ENCODE measurements at regions not wholly inside any gene's neighbourhood (a gene's known extent, or its start where the extent isn't known, plus 50 kb on each side); places are given as distances from the start of the nearest gene placed in this dataset.

DNA sequence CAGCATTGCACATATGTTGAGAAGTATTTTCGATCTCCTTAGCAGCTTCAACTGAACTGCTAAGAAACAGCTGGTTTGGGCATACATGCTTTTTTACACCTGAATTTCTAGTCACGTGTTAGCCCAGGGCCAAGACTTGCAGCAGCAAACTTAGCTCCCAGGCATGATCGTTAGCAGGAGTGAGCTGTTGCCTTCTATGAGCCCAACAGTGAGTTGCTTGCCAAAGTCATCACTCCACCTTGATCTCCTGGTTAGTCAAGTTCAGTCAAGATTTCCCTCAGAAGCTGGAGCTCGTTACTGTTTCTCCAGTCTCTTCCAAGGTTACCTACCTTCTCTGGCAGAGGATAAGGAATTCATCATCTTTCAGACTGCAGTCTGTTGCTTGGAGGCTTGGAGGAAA lies 100.4 kb upstream of the SEMA6D start:
- DNase-seq, result no peak

DNA sequence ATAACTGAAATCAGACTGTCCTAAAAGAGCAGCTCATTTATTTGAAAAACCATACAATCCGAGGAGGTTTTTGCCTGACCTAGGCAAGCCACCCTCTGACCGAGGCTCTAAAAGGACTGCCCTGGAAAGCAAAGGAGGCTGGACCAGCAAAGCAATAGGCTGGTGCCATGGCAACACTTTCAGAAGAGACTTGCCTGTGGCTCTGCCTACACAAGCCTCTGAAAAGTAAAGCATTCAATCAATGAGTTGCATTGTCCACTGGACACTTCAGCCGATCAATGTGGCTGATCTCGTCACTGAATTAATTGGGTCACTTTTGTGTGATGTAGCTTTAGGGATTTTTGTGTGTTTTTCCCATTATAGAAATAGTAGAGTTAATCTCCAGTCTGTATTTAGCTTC lies 99.1 kb upstream of the SEMA6D start:
- no peak for DNase-seq

DNA sequence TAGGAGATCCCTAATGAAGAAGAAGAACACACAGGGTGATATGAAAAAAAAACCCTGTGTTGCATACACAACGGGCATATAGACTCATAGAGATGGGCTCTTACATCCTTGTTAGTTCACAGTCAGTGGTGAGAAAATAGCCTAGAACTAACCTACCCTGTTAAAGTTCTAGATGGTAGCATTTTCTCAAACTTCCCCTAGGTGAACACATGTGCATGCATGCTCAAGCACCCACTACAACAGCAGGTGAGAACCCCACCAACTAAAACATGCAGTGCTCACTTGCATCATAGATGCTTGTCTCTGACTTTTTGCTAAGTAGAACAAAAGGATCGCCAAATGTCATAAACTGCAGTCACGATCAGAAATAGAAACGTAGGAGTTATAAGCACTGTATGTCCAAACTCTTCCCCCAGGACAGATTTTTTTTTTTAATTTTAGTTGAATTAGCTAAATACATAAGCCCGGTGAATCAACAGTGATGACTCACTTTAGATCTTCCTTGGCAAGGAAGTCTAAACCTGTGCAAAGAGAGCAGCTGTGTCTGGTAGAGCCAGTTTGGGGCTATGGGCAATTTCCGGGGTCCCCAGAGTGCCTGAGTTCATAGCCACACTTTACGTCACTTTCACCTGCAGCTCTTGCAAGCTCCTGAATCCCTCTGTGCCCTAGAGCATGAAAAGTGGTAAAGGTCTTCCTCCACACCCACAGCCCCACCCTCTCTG lies 96.2 kb upstream of the SEMA6D start:
- no peak for DNase-seq

DNA sequence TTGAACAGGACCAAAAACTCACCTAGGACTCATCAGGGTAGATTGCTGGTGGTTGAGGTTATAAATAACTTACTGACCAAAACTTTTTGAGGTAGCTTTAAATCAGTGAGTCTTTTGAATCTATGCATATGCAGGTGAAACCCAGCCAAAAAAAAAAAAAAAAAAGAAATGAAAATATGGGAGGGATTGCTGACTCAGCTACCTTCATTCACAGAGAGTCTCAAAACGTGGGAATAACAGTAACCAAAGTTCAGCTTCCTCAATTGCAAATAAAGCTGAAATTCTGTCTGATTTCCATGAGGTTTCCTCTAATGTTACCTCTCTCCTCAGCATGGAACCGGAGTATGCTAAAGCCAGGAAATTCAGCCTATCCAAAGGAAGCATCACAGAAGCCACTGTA lies 95.2 kb upstream of the SEMA6D start:
- no peak for DNase-seq

DNA sequence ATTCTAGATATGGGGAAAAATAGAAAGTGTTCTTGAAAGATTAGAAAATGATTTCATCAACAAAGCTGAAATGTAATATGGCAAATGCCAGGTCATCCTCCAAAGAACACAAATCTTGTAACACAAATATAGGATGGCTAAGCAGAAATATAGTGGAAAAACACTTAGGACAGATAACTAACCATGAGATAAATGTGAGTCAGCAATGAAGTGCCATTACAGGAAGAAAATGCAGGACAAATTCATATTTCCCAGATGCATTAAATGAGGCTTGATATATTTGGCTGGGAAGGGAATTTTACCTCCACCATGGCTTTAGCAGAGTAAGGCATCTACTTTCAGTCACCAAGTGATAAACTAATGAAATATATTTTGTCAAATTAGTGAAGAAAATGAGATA lies 92.8 kb upstream of the SEMA6D start:
- DNase-seq, result no peak

DNA sequence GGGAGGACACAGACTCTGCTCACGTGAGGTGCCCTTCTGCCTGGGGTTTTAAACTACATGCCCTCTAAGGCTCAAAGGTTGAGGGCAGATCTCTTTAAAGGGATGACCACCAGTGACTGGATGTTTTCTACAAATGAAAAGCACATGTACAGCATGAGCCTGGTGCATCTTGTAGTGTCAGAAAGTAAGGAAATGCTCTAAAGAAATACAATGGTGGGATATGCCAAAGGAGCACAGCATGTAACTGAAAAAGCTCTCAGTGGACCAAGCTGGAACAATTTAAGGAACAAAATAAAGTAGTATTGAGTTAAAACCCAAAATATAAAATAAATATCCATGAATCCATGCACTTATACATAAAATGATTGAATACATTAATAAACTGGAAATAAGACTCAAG lies 78.3 kb upstream of the SEMA6D start:
- DNase-seq, result no peak

DNA sequence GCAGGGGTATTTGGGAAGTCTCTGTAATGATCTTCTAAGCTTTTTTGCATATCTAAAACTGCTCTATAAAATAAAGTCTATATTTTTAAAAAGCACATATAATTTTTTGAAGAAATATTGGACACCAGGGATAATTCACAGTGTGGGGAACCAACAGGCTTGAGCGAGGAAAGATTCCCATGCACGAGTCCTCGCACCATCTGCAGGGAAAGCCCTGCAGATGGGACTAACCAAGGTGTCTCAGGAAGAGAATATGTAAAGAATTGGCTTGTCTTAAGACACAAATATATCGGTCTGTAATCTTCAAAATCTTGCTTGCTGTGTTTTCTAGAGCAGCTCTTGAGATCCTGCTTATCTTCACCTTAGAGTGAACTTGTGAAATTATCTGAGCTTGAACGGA lies 77.2 kb upstream of the SEMA6D start:
- DNase-seq, result no peak

DNA sequence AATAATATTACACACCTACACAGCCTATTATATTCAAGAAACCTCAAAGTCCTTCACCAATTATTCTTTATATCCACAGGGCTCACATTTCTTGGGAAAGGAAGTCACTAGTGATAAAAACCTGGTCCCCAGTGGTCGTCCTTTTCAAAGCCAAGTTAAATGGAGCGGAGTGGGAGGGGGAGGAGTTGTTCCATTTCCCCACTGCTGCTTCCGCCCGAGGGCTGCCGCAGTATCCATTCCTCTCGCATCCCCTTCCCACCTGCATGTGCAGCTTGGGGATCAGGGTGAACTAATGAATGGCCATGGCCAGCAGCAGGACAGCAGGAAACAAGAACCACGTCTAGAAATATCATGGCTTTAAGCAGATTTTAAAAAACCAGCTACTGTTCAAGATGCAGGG lies 76.4 kb upstream of the SEMA6D start:
- DNase-seq, result no peak

DNA sequence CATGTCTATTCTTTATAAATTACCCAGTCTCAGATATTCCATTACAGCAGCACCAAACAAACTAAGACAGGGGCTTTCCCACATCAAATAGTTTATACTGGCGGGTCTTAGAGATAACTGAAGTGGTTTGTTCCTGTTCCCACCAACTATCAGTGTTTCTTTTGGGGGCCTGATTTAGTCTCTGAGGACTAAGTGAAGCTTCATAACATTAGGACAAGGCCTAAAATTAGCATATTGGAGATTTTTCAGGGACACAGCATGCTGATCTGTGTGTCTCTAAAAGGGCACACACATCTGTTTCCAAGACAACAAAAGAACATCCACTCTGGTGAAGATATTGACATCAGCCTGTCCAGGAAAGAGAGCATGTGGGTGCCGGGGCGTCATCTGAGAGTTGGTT lies 72.6 kb upstream of the SEMA6D start:
- no peak for DNase-seq

DNA sequence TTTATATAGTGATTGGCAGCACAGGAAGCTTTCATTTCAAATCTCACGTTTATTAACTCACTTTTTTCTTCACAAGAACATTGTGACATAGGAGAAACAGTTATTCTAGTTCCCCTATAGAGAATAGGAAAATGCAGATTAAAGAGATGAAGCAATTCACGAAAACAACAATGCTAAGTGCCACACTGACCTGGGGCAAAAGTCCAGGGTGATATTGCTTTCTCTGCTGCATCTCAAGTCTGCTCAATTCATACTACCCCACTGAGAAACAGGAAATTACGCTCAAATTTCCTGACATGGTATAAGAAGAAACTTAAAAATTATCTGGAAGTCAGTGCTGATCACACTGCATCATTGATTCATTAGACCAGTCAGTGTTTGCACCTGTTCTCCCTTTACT lies 66.7 kb upstream of the SEMA6D start:
- DNase-seq, result no peak

DNA sequence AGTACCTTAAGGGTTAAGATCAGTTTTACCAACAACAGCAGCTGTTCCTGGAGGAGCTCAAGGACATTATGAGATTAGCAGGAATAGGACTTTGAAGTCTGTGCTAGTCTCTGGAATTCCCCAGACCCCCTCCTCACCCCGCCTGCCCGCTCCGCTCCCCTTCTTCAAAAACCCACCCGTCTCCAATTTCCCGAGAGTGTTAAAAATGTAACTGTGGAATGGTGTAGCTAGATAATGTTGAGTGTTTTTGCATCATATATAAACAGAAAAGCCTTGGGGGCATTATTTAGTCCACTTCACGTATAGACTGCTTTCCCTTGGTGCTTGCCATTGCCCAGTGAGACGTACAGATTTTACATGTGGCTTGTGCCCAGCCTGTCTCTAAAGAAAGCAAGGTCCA lies 65.0 kb upstream of the SEMA6D start:
- DNase-seq, result no peak

DNA sequence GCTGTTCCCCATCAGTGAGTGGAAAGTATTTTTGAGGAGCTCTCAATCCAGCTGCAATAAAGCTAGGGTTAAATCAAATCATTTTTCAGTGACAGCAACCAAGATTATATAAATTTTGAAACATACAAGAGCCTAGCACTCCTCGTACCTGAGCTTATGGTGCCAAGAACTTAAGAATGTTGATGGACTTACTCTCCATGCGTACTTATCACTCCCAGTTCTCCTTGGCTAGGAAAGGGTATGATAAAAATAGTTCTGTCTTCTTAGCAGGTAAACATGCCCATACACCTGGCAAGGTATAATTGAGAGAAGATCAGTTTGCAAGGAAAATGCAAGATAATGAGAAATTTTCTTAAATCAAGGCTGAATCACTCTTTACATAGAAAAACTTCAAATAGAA lies 64.5 kb upstream of the SEMA6D start:
- no peak for DNase-seq

DNA sequence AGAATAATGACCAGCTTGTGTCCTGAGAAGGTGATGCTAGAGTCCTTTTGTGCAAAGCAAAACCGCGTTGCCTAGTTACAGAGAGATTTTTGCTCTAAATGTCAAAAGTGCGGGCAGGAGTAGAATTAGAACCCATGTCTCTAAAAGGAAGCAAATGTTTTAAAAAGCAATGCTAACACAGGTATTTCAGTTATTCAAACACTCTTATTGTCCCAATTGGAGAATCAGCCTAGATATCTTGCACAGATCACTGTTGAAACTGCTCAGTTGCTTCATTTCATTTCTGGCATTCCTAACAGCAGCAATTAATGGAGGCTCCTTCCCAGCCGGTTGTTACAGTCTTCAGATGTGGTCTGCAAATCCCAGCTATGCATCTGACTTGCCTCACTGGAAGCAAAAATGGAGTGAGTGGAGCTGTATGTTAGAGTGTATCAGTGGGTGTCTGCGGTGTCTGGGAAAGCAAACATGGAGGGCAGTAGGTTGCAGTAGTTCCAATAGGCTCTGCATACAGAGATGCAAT lies 55.6 kb upstream of the SEMA6D start:
- DNase-seq, result no peak

DNA sequence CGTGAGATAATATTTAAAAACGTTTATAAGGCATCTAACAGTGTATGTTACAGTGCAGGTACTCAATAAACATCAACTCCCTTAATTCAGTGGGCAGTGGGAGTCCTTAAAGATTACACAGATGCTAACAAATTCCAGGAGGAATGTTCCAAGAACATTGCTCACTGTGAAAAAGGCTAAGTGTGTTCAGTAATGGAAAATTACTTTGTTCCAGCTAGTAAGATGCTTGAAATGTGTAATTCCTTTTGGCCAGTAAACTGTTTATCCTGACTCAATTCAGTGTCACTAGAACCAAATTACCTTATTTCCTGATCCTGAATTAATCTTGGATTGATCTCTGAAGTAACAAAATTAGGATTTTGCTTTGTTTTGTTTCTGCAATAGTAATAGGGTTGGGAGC lies 54.2 kb upstream of the SEMA6D start:
- DNase-seq, result no peak

Data from GDM1 (cell line).